ENCODE measurements at regions not wholly inside any gene's neighbourhood (a gene's known extent, or its start where the extent isn't known, plus 50 kb on each side); places are given as distances from the start of the nearest gene placed in this dataset.

DNA sequence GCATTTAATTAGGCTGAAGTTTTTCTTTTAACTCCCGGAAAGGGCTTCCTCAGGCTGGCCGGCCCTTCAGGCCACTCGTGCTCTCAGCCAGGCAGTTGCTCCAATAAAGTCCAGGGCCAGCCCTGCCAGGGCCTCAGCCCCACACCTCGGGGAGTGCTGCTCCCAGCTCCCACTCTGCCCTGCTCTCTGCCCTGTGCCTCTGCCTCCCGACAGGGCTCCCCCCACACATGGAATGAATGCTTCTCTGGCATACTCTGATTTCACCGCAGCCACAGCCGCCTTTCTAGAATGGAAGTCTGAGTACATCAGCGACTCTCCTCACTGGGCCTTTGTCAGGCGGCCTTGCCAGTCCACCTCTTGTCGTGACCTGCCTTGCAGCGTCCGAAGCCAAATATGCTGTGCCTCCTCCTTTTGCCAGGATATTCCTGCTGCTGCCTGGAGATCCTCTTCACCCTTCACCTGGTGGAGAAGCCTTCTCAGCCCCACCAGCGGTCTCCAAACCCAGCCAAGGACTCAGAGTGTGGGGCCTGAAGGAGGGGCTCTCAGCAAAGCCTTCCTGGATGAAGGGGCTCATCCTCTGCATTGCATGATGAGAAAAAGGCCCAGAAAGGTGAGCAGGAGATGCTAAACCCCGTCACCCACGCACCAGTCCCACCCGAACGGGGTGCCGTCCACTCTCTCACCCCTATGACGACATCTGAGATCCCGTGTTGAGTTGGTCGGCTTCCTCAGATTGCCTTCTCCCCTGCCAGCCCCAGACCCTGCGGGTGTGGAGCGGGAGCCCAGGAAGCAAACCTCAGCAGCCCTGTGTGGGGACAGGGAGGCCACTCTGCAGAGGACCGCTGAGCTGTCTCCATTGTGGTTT lies 472.7 kb upstream of the HS6ST1 start:
- no peak overlapping the region for H3K27ac ChIP-seq (ENCODE audit: poor library complexity, severe bottlenecking)
- no peaks in the 10 kb centered on the region for H3K36me3 ChIP-seq (ENCODE audit: low read depth)
- no peak overlapping the region for H3K4me3 ChIP-seq (ENCODE audit: severe bottlenecking)
- ATAC-seq (ENCODE audit: low read depth) (no peak), DNase-seq (ENCODE audit: low spot score) (no peak)
- H3K9me3 ChIP-seq (ENCODE audit: severe bottlenecking), result no peaks in the 10 kb centered on the region
- no peaks in the 10 kb centered on the region for H3K27me3 ChIP-seq (ENCODE audit: insufficient read depth, poor library complexity, severe bottlenecking)
- no peaks in the 10 kb centered on the region for H3K4me1 ChIP-seq (ENCODE audit: insufficient read depth, poor library complexity, severe bottlenecking)
- TF ChIP-seq, protein P1, sequence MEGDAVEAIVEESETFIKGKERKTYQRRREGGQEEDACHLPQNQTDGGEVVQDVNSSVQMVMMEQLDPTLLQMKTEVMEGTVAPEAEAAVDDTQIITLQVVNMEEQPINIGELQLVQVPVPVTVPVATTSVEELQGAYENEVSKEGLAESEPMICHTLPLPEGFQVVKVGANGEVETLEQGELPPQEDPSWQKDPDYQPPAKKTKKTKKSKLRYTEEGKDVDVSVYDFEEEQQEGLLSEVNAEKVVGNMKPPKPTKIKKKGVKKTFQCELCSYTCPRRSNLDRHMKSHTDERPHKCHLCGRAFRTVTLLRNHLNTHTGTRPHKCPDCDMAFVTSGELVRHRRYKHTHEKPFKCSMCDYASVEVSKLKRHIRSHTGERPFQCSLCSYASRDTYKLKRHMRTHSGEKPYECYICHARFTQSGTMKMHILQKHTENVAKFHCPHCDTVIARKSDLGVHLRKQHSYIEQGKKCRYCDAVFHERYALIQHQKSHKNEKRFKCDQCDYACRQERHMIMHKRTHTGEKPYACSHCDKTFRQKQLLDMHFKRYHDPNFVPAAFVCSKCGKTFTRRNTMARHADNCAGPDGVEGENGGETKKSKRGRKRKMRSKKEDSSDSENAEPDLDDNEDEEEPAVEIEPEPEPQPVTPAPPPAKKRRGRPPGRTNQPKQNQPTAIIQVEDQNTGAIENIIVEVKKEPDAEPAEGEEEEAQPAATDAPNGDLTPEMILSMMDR (IDR thresholded peaks at IDR 0.05; ENCODE audit: poor library complexity, severe bottlenecking), result no peak

- TF ChIP-seq, protein P1 (IDR thresholded peaks at IDR 0.05; ENCODE audit: poor library complexity, severe bottlenecking), result no peak
- Histone ChIP-seq H3K4me3 (ENCODE audit: severe bottlenecking) (no peak overlapping the region), H3K27me3 (ENCODE audit: insufficient read depth, poor library complexity, severe bottlenecking) (no peaks in the 10 kb centered on the region), H3K27ac (ENCODE audit: poor library complexity, severe bottlenecking) (no peak overlapping the region), H3K4me1 (ENCODE audit: insufficient read depth, poor library complexity, severe bottlenecking) (no peaks in the 10 kb centered on the region), H3K36me3 (ENCODE audit: low read depth) (no peaks in the 10 kb centered on the region), H3K9me3 (ENCODE audit: severe bottlenecking) (no peaks in the 10 kb centered on the region)
- ATAC-seq (ENCODE audit: low read depth), result no peak
- DNase-seq (ENCODE audit: low spot score), result no peak
Observed at GRCh38 chr2:128791985-128792320, 473.3 kb upstream of the HS6ST1 start.

DNA sequence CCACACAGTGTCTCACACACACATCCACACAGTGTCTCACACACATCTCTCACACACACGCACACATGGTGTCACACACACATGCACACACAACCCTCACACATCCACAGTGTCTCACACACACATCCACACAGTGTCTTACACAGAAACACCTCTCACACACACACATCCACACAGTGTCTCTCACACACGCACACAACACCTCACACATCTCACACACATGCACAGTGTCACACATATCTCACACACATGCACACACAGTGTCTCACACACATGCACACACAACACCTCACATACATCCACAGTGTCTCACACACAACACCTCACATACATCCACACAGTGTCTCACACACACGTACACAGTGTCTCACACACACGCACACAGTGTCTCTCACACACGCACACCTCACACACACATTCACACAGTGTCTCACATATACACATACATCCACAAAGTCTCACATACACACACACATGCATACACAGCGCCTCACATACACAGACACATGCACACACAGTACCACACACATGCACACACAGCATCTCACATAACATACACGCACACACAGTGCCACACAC lies 473.9 kb upstream of the HS6ST1 start:
- Histone ChIP-seq H3K4me3 (ENCODE audit: severe bottlenecking) (no peak overlapping the region), H3K4me1 (ENCODE audit: insufficient read depth, poor library complexity, severe bottlenecking) (no peaks in the 10 kb centered on the region), H3K27ac (ENCODE audit: poor library complexity, severe bottlenecking) (no peak overlapping the region), H3K27me3 (ENCODE audit: insufficient read depth, poor library complexity, severe bottlenecking) (no peaks in the 10 kb centered on the region), H3K36me3 (ENCODE audit: low read depth) (no peaks in the 10 kb centered on the region), H3K9me3 (ENCODE audit: severe bottlenecking) (no peaks in the 10 kb centered on the region)
- no peak for DNase-seq (ENCODE audit: low spot score)
- ATAC-seq (ENCODE audit: low read depth), result no peak
- TF ChIP-seq, protein P1 (IDR thresholded peaks at IDR 0.05; ENCODE audit: poor library complexity, severe bottlenecking), result no peak

DNA sequence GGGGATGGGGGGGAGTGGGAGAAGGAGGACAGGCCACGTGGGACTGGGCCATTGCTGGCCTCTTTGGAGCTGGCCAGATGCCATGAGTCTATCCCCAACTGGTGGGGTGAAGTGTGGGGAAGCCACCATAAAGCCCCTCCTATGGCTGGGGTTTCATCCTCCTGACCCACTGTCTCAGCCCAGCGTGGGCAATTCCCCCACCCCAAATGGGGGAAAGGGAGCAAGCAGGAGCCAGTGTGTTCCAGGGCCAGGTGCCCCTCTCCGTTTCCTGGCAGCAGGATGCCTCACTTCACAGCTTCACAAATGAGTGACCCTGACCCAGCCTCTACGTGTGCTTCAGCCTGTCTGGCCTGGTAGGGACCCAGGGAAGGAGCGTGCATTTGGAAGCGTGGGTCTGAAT lies 474.7 kb upstream of the HS6ST1 start:
- no peaks in the 10 kb centered on the region for H3K36me3 ChIP-seq (ENCODE audit: low read depth)
- H3K9me3 ChIP-seq (ENCODE audit: severe bottlenecking), result no peaks in the 10 kb centered on the region
- TF ChIP-seq, protein P1 (IDR thresholded peaks at IDR 0.05; ENCODE audit: poor library complexity, severe bottlenecking), result no peak
- no peaks in the 10 kb centered on the region for H3K4me1 ChIP-seq (ENCODE audit: insufficient read depth, poor library complexity, severe bottlenecking)
- no peak overlapping the region for H3K27ac ChIP-seq (ENCODE audit: poor library complexity, severe bottlenecking)
- H3K27me3 ChIP-seq (ENCODE audit: insufficient read depth, poor library complexity, severe bottlenecking), result no peaks in the 10 kb centered on the region
- ATAC-seq (ENCODE audit: low read depth) (no peak), DNase-seq (ENCODE audit: low spot score) (no peak)
- H3K4me3 ChIP-seq (ENCODE audit: severe bottlenecking), result no peak overlapping the region

DNA sequence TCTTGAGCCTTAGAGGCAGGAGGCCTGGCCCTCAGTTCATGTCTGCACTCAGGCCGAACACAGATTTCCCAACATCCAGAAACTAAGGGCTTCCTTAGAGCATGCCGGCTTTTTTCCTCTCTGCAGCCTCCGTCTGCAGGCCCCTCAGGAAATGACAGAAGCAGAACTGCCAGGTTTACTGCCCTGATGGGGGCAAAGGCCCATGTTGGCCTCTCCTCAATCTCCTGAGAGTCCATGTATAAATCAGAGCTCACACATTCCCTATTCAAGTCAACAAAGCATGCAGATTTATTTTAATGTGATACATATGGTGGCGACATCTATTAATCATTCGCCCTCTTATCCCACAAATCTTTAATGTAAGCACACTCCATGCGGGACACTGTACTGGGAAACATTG lies 475.6 kb upstream of the HS6ST1 start:
- ATAC-seq (ENCODE audit: low read depth), result no peak
- H3K4me3 ChIP-seq (ENCODE audit: severe bottlenecking), result no peak overlapping the region
- no peaks in the 10 kb centered on the region for H3K9me3 ChIP-seq (ENCODE audit: severe bottlenecking)

More for the DNA sequence above, 475.6 kb upstream of the HS6ST1 start:
- Histone ChIP-seq H3K27me3 (ENCODE audit: insufficient read depth, poor library complexity, severe bottlenecking) (no peaks in the 10 kb centered on the region), H3K27ac (ENCODE audit: poor library complexity, severe bottlenecking) (no peak overlapping the region), H3K36me3 (ENCODE audit: low read depth) (no peaks in the 10 kb centered on the region), H3K4me1 (ENCODE audit: insufficient read depth, poor library complexity, severe bottlenecking) (no peaks in the 10 kb centered on the region)
- TF ChIP-seq, protein P1 (IDR thresholded peaks at IDR 0.05; ENCODE audit: poor library complexity, severe bottlenecking), result no peak
- no peak for DNase-seq (ENCODE audit: low spot score)
